ENCODE measurements at regions not wholly inside any gene's neighbourhood (a gene's known extent, or its start where the extent isn't known, plus 50 kb on each side); places are given as distances from the start of the nearest gene placed in this dataset.
A peak's percentile ranks its signal among the peaks of the same experiment; 100 is the strongest.

GRCh38 chr4:8773124-8773931 lies 98.3 kb downstream of the HMX1 start:
- H3K4me3 ChIP-seq, result no peak overlapping the region
- no peak for ATAC-seq
- no peaks in the 10 kb centered on the region for H3K9me3 ChIP-seq
- intact Hi-C loops (cut with DNase I), result no loop called here
- no peaks in the 10 kb centered on the region for H3K4me1 ChIP-seq
- H3K27me3 ChIP-seq, result no peaks in the 10 kb centered on the region
- WGBS (ENCODE audit: insufficient coverage, low coverage, low lambda C conversion rate, missing lambda C conversion rate), result 49% methylated on average over 6 of the region's 36 CpGs
- H3K27ac ChIP-seq, result no peak overlapping the region
- peak in 2 of 3 donors; percentile 6 to 42 for DNase-seq
- no peak for TF ChIP-seq CTCF (IDR thresholded peaks at IDR 0.05)
- TF ChIP-seq POLR2A (IDR thresholded peaks at IDR 0.05), result no peak
- H3K36me3 ChIP-seq, result no peaks in the 10 kb centered on the region

GRCh38 chr4:8772499-8773123 lies 99.0 kb downstream of the HMX1 start:
- H3K36me3 ChIP-seq, result no peaks in the 10 kb centered on the region
- intact Hi-C loops (cut with DNase I), result no loop called here
- TF ChIP-seq POLR2A (IDR thresholded peaks at IDR 0.05) (no peak), CTCF (IDR thresholded peaks at IDR 0.05) (no peak)
- H3K9me3 ChIP-seq, result no peaks in the 10 kb centered on the region
- WGBS (ENCODE audit: insufficient coverage, low coverage, low lambda C conversion rate, missing lambda C conversion rate), result 67% methylated on average over 11 of the region's 14 CpGs
- no peaks in the 10 kb centered on the region for H3K27me3 ChIP-seq
- no peak overlapping the region for H3K4me3 ChIP-seq
- DNase-seq (peak in 2 of 3 donors; percentile 8 to 15), ATAC-seq (no peak)
- no peaks in the 10 kb centered on the region for H3K4me1 ChIP-seq
- H3K27ac ChIP-seq, result no peak overlapping the region

GRCh38 chr4:8771666-8772065 lies 100.0 kb downstream of the HMX1 start:
- no peaks in the 10 kb centered on the region for H3K36me3 ChIP-seq
- H3K4me3 ChIP-seq, result no peak overlapping the region
- H3K27ac ChIP-seq, result no peak overlapping the region
- H3K27me3 ChIP-seq, result no peaks in the 10 kb centered on the region
- WGBS (ENCODE audit: insufficient coverage, low coverage, low lambda C conversion rate, missing lambda C conversion rate), result 72% methylated on average over 8 of the region's 10 CpGs
- no peaks in the 10 kb centered on the region for H3K9me3 ChIP-seq
- ATAC-seq, result no peak
- intact Hi-C loops (cut with DNase I), result no loop called here
- H3K4me1 ChIP-seq, result no peaks in the 10 kb centered on the region
- DNase-seq, result peak in 1 of 3 donors; percentile 31
- TF ChIP-seq POLR2A (IDR thresholded peaks at IDR 0.05) (no peak), CTCF (IDR thresholded peaks at IDR 0.05) (no peak)

DNA sequence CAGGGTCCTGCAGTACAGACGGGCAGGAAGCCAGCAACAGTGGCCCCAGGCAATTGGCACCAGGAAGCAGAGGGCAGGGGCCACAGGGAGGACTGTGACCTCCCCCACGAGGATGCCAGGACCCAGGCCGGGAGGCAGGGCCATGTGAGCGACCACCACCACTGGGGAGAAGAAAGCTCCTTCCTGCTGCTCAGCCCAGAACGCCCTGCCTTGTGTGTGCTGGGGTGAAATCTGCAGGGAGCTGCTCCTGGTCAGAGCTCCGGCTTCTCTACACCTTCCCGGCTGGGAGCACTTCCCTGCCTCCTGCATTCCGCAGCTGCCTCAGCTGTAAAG lies 100.4 kb downstream of the HMX1 start:
- Histone ChIP-seq H3K4me1 (no peaks in the 10 kb centered on the region), H3K27ac (no peak overlapping the region), H3K36me3 (no peaks in the 10 kb centered on the region), H3K9me3 (no peaks in the 10 kb centered on the region), H3K4me3 (no peak overlapping the region), H3K27me3 (no peaks in the 10 kb centered on the region)
- 19% methylated on average over 5 of the region's 8 CpGs for WGBS (ENCODE audit: insufficient coverage, low coverage, low lambda C conversion rate, missing lambda C conversion rate)
- no peak for ATAC-seq
- DNase-seq, result peak in 2 of 3 donors; percentile 16 to 45
- TF ChIP-seq POLR2A (IDR thresholded peaks at IDR 0.05) (no peak), CTCF (IDR thresholded peaks at IDR 0.05) (no peak)
- intact Hi-C loops (cut with DNase I), result no loop called here

Data from right lobe of liver (tissue), 6 donors.